K562 (cell line): ENCODE measurements at regions not wholly inside any gene's neighbourhood (a gene's known extent, or its start where the extent isn't known, plus 50 kb on each side); places are given as distances from the start of the nearest gene placed in this dataset.

Source experiments
- ADNP ChIP-seq: fragments of 200-800 bp; sonication (Bioruptor generic); IDR thresholded peaks from 2 replicates; pipeline ENCODE4 v1.6.1; 2016; ENCODE audit warnings: missing genetic modification characterization, missing compliant biosample characterization
- BMI1 ChIP-seq: fragments of 150-350 bp; IDR thresholded peaks from 2 replicates; pipeline ENCODE4 v1.6.1; 2014; ENCODE audit warnings: low read length
- ELF2 ChIP-seq: fragments of 250-450 bp; sonication (Bioruptor Pico); IDR thresholded peaks from 2 replicates; pipeline ENCODE4 v1.5.0; 2021; ENCODE audit warnings: mild to moderate bottlenecking
- HOXB6 ChIP-seq: fragments of 250-450 bp; sonication (Bioruptor Pico); IDR thresholded peaks from 2 replicates; pipeline ENCODE4 v1.5.1; 2022; ENCODE audit warnings: mild to moderate bottlenecking, borderline replicate concordance
- JUN ChIP-seq, 2 experiments: sonication (generic) in 1 of 2; formaldehyde crosslinking in 1 of 2; IDR thresholded peaks; 2 replicates each; pipeline versions ENCODE4 v1.6.1 to v1.8.0; 2012 to 2022; ENCODE audit warnings: borderline replicate concordance in 2 of 2, mild to moderate bottlenecking in 2 of 2, improper control_type of control experiment in 1 of 2, low read depth in 1 of 2, low read length in 1 of 2, missing genetic modification reagents in 1 of 2
- PURB ChIP-seq: sonication (generic); formaldehyde crosslinking; IDR thresholded peaks from 2 replicates; pipeline ENCODE4 v1.9.0; 2021; ENCODE audit warnings: low read depth, mild to moderate bottlenecking, missing genetic modification reagents
- ZNF146 ChIP-seq: IDR thresholded peaks from one replicate; pipeline ENCODE4 v1.6.1; 2018; ENCODE audit warnings: missing compliant biosample characterization; ENCODE audit not compliant: unreplicated experiment
- ZNF263 ChIP-seq: sonication (generic); formaldehyde crosslinking; IDR thresholded peaks from 2 replicates; pipeline ENCODE4 v1.8.0; 2022; ENCODE audit warnings: mild to moderate bottlenecking, missing genetic modification reagents, borderline replicate concordance
- ZNF766 ChIP-seq: fragments of 200-800 bp; sonication (Bioruptor generic); conservative IDR thresholded peaks from 2 replicates; pipeline ENCODE4 v1.6.1; 2016; ENCODE audit warnings: missing genetic modification characterization, missing compliant biosample characterization
- ZNF77 ChIP-seq: fragments of 250-450 bp; sonication (Bioruptor Pico); IDR thresholded peaks from 2 replicates; pipeline ENCODE4 v1.5.0; 2020
- ZNF780A ChIP-seq: fragments of 250-450 bp; sonication (Bioruptor Pico); IDR thresholded peaks from 2 replicates; pipeline ENCODE4 v1.5.0; 2021; ENCODE audit warnings: mild to moderate bottlenecking
- TF ChIP-seq, protein P1 (sequence below), 2 experiments: fragments of 150-350 bp in 1 of 2; IDR thresholded peaks; 2 replicates each; pipeline ENCODE4 v1.6.1; 2012 to 2016; ENCODE audit warnings: low read depth in 2 of 2, low read length in 2 of 2, mild to moderate bottlenecking in 1 of 2, moderate library complexity in 1 of 2
- TF ChIP-seq, protein P2 (sequence below): fragments of 450-650 bp; formaldehyde crosslinking; IDR thresholded peaks from 2 replicates; pipeline ENCODE4 v1.4.0; 2020; ENCODE audit warnings: mild to moderate bottlenecking
- TF ChIP-seq, protein P3 (sequence below), 2 experiments: fragments of 450-650 bp; conservative IDR thresholded peaks; 2 replicates each; pipeline ENCODE4 v1.6.1; 2017; ENCODE audit warnings: mild to moderate bottlenecking in 2 of 2, moderate library complexity in 2 of 2
- TF ChIP-seq, protein P4 (sequence below): fragments of 250-450 bp; sonication (Bioruptor Pico); IDR thresholded peaks from 2 replicates; pipeline ENCODE4 v1.8.0; 2021; ENCODE audit warnings: moderate library complexity, mild to moderate bottlenecking, inconsistent platforms
- TF ChIP-seq, protein P5 (sequence below): sonication (generic); formaldehyde crosslinking; IDR thresholded peaks from 2 replicates; pipeline ENCODE4 v1.4.0; 2020; ENCODE audit warnings: mild to moderate bottlenecking, missing genetic modification reagents
- TF ChIP-seq, protein P6 (sequence below): fragments of 250-450 bp; sonication (Bioruptor Pico); IDR thresholded peaks from 2 replicates; pipeline ENCODE4 v1.8.0; 2021; ENCODE audit warnings: borderline replicate concordance, mild to moderate bottlenecking, moderate library complexity; ENCODE audit not compliant: poor library complexity, severe bottlenecking

DNA sequence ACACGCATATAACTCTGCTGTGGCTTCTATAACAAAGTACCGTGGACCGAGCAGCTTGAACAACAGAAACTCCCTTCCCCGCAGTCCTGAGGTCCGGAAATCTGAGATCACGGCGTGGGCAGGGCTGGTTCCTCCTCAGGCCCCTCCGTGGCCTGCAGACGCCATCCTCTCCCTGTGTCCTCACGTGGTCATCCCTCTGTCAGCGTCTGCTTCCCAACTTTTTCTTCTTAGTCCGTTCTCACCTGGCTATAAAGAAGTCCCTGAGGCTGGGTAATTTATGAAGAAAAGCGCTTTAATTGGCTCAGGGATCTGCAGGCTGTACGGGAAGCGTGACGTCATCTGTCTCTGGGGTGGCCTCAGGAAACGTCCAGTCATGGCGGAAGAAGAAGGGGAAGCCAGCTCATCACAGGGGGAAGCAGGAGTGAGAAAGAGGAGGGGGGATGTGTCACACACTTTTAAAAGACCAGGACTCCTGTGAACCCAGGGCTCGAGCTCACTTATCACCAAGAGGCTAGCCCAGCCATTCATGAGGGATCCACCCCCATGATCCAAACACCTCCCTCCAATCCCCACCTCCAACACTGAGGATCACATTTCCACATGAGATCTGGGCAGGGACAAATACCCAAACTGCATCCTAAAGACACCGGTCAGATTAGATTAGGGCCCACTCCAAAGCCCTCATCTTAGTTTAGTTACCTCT, 91.2 kb upstream of the INSIG1 start (continued):
- TF ChIP-seq, protein P1, sequence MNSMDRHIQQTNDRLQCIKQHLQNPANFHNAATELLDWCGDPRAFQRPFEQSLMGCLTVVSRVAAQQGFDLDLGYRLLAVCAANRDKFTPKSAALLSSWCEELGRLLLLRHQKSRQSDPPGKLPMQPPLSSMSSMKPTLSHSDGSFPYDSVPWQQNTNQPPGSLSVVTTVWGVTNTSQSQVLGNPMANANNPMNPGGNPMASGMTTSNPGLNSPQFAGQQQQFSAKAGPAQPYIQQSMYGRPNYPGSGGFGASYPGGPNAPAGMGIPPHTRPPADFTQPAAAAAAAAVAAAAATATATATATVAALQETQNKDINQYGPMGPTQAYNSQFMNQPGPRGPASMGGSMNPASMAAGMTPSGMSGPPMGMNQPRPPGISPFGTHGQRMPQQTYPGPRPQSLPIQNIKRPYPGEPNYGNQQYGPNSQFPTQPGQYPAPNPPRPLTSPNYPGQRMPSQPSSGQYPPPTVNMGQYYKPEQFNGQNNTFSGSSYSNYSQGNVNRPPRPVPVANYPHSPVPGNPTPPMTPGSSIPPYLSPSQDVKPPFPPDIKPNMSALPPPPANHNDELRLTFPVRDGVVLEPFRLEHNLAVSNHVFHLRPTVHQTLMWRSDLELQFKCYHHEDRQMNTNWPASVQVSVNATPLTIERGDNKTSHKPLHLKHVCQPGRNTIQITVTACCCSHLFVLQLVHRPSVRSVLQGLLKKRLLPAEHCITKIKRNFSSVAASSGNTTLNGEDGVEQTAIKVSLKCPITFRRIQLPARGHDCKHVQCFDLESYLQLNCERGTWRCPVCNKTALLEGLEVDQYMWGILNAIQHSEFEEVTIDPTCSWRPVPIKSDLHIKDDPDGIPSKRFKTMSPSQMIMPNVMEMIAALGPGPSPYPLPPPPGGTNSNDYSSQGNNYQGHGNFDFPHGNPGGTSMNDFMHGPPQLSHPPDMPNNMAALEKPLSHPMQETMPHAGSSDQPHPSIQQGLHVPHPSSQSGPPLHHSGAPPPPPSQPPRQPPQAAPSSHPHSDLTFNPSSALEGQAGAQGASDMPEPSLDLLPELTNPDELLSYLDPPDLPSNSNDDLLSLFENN (IDR thresholded peaks at IDR 0.05; ENCODE audit: low read depth in 2 of 2, low read length in 2 of 2) = no peak; a peak in 1 of 4 replicates
- TF ChIP-seq HOXB6 (CRISPR knock-in tag) (no peak), ZNF780A (CRISPR knock-in tag) (no peak), BMI1 (no peak), ELF2 (0 out of 2 replicates have a peak, but pooled peaks have one; percentile 63), PURB (no peak), ZNF263 (CRISPR knock-in tag) (no peak), ZNF146 (no peak), ZNF77 (CRISPR knock-in tag) (no peak), JUN (IDR thresholded peaks at IDR 0.05; ENCODE audit: borderline replicate concordance, low read depth, low read length) (peak; percentile 85; the same call in 1 of the 2 replicates), JUN (CRISPR knock-in tag; IDR thresholded peaks at IDR 0.05; ENCODE audit: borderline replicate concordance) (no peak), ZNF766 (CRISPR knock-in tag) (no peak; the same call in 1 of the 2 replicates), ADNP (tag) (no peak)
- TF ChIP-seq, protein P2, sequence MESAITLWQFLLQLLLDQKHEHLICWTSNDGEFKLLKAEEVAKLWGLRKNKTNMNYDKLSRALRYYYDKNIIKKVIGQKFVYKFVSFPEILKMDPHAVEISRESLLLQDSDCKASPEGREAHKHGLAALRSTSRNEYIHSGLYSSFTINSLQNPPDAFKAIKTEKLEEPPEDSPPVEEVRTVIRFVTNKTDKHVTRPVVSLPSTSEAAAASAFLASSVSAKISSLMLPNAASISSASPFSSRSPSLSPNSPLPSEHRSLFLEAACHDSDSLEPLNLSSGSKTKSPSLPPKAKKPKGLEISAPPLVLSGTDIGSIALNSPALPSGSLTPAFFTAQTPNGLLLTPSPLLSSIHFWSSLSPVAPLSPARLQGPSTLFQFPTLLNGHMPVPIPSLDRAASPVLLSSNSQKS (CRISPR knock-in tag) = no peak
- TF ChIP-seq, protein P3, sequence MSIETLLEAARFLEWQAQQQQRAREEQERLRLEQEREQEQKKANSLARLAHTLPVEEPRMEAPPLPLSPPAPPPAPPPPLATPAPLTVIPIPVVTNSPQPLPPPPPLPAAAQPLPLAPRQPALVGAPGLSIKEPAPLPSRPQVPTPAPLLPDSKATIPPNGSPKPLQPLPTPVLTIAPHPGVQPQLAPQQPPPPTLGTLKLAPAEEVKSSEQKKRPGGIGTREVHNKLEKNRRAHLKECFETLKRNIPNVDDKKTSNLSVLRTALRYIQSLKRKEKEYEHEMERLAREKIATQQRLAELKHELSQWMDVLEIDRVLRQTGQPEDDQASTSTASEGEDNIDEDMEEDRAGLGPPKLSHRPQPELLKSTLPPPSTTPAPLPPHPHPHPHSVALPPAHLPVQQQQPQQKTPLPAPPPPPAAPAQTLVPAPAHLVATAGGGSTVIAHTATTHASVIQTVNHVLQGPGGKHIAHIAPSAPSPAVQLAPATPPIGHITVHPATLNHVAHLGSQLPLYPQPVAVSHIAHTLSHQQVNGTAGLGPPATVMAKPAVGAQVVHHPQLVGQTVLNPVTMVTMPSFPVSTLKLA (conservative IDR thresholded peaks at IDR 0.05) = peak in 1 of 2 experiments; percentile 41; a peak in 2 of 4 replicates
- TF ChIP-seq, protein P4, sequence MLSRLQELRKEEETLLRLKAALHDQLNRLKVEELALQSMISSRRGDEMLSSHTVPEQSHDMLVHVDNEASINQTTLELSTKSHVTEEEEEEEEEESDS (CRISPR knock-in tag) = no peak
- TF ChIP-seq, protein P5, sequence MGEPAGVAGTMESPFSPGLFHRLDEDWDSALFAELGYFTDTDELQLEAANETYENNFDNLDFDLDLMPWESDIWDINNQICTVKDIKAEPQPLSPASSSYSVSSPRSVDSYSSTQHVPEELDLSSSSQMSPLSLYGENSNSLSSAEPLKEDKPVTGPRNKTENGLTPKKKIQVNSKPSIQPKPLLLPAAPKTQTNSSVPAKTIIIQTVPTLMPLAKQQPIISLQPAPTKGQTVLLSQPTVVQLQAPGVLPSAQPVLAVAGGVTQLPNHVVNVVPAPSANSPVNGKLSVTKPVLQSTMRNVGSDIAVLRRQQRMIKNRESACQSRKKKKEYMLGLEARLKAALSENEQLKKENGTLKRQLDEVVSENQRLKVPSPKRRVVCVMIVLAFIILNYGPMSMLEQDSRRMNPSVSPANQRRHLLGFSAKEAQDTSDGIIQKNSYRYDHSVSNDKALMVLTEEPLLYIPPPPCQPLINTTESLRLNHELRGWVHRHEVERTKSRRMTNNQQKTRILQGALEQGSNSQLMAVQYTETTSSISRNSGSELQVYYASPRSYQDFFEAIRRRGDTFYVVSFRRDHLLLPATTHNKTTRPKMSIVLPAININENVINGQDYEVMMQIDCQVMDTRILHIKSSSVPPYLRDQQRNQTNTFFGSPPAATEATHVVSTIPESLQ (CRISPR knock-in tag) = no peak
- TF ChIP-seq, protein P6, sequence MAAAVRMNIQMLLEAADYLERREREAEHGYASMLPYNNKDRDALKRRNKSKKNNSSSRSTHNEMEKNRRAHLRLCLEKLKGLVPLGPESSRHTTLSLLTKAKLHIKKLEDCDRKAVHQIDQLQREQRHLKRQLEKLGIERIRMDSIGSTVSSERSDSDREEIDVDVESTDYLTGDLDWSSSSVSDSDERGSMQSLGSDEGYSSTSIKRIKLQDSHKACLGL (CRISPR knock-in tag) = no peak
